SU-DHL-6 (cell line): ENCODE measurements at regions not wholly inside any gene's neighbourhood (a gene's known extent, or its start where the extent isn't known, plus 50 kb on each side); places are given as distances from the start of the nearest gene placed in this dataset.

ENCODE experiments used
- H2AFZ ChIP-seq: fragments of 200-600 bp; sonication (generic); 2 replicates; pipeline ENCODE4 v1.6.1; 2014; ENCODE audit warnings: low read depth, mild to moderate bottlenecking, moderate library complexity, mixed read lengths, antibody characterized with exemption, low read length; ENCODE audit not compliant: severe bottlenecking
- H3F3A ChIP-seq: fragments of 200-600 bp; shearing (Covaris generic); 2 replicates; pipeline ENCODE4 v1.6.0; 2016; ENCODE audit warnings: antibody characterized with exemption, mild to moderate bottlenecking; ENCODE audit not compliant: insufficient read depth
- H3K27ac ChIP-seq: fragments of 200-600 bp; sonication (generic); 2 replicates; pipeline ENCODE4 v1.5.1; 2016; ENCODE audit warnings: low read depth, mild to moderate bottlenecking, low read length, moderate library complexity, mixed read lengths
- H3K27me3 ChIP-seq: fragments of 200-600 bp; sonication (generic), shearing (Covaris generic); 2 replicates; pipeline ENCODE4 v1.6.0; 2014; ENCODE audit warnings: mild to moderate bottlenecking, low read length
- H3K36me3 ChIP-seq: fragments of 200-600 bp; sonication (generic); 2 replicates; pipeline ENCODE4 v1.6.1; 2014; ENCODE audit warnings: mild to moderate bottlenecking, low read length, mixed read lengths
- H3K4me2 ChIP-seq: fragments of 300-600, 200-600 bp; shearing (Covaris generic), sonication (generic); 2 replicates; pipeline ENCODE4 v1.6.0; 2014; ENCODE audit warnings: low read length, low read depth, mild to moderate bottlenecking; ENCODE audit not compliant: poor library complexity, severe bottlenecking
- H3K4me3 ChIP-seq: fragments of 200-600 bp; sonication (generic); 2 replicates; pipeline ENCODE4 v1.5.1; 2014; ENCODE audit warnings: antibody characterized with exemption, low read length, mild to moderate bottlenecking, mixed read lengths; ENCODE audit not compliant: insufficient read depth, poor library complexity, severe bottlenecking
- H3K79me2 ChIP-seq: fragments of 200-600 bp; sonication (generic); 2 replicates; pipeline ENCODE4 v1.6.1; 2014; ENCODE audit warnings: mild to moderate bottlenecking, low read length, moderate library complexity; ENCODE audit not compliant: insufficient read depth
- H3K9ac ChIP-seq: fragments of 200-600 bp; sonication (generic); 2 replicates; pipeline ENCODE4 v1.7.0; 2014; ENCODE audit warnings: mild to moderate bottlenecking, low read length
- H3K9me2 ChIP-seq: fragments of 200-600 bp; sonication (generic); replicated peaks from 2 replicates; pipeline ENCODE4 v1.6.1; 2014; ENCODE audit warnings: low read length; ENCODE audit not compliant: insufficient read depth
- H3K9me3 ChIP-seq: fragments of 200-600 bp; sonication (generic); 2 replicates; pipeline ENCODE4 v1.6.1; 2014; ENCODE audit warnings: low read length, mixed read lengths; ENCODE audit not compliant: insufficient read depth
- H4K20me1 ChIP-seq: fragments of 200-600 bp; sonication (generic); 2 replicates; pipeline ENCODE4 v1.6.1; 2014; ENCODE audit warnings: low read depth, mild to moderate bottlenecking, antibody characterized with exemption, low read length, moderate library complexity, mixed read lengths
- EZH2phosphoT487 ChIP-seq: fragments of 200-600 bp; sonication (generic), shearing (Covaris generic); conservative IDR thresholded peaks from 2 replicates; pipeline ENCODE4 v1.6.1; 2018; ENCODE audit warnings: mild to moderate bottlenecking, antibody characterized with exemption, low read length, moderate library complexity, mixed read lengths
- TF ChIP-seq, protein P1 (sequence below): fragments of 200-600 bp; sonication (generic); IDR thresholded peaks from one replicate; pipeline ENCODE4 v1.5.1; 2017; ENCODE audit warnings: antibody characterized with exemption, mild to moderate bottlenecking, low read length, moderate library complexity; ENCODE audit not compliant: insufficient read depth, poor library complexity, severe bottlenecking

DNA sequence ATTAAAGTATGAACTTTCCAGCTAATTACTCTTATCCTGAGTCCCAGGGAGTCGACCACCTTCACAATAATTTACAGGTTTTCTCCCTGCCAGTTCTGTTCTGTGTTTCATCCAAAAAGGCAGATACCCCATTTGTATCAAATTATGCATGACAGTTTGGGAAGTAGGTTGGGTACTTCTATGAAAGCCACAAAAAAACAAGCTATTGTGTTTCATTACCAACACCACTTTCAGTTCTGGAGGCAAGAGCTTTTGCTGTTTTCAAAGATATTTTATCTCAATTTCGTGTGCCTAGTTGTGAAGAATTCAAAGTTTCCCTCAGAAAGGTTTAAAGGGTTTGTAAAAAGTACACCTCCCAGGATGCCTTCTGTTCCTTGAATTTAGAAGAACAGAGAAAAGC lies 557.4 kb downstream of the FLRT2 start:
- Histone ChIP-seq H3K4me3 (no peak overlapping the region), H3K79me2 (no peaks in the 10 kb centered on the region), H3K9ac (no peak overlapping the region), H4K20me1 (no peaks in the 10 kb centered on the region), H3K27ac (no peak overlapping the region), H3K27me3 (no peaks in the 10 kb centered on the region), H3K9me2 (no peaks in the 10 kb centered on the region), H3K9me3 (no peaks in the 10 kb centered on the region), H3K4me2 (no peak overlapping the region), H3K36me3 (no peaks in the 10 kb centered on the region), H2AFZ (no peak overlapping the region), H3F3A (no peaks in the 10 kb centered on the region)
- TF ChIP-seq, protein P1, sequence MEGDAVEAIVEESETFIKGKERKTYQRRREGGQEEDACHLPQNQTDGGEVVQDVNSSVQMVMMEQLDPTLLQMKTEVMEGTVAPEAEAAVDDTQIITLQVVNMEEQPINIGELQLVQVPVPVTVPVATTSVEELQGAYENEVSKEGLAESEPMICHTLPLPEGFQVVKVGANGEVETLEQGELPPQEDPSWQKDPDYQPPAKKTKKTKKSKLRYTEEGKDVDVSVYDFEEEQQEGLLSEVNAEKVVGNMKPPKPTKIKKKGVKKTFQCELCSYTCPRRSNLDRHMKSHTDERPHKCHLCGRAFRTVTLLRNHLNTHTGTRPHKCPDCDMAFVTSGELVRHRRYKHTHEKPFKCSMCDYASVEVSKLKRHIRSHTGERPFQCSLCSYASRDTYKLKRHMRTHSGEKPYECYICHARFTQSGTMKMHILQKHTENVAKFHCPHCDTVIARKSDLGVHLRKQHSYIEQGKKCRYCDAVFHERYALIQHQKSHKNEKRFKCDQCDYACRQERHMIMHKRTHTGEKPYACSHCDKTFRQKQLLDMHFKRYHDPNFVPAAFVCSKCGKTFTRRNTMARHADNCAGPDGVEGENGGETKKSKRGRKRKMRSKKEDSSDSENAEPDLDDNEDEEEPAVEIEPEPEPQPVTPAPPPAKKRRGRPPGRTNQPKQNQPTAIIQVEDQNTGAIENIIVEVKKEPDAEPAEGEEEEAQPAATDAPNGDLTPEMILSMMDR: no peak
- no peak for TF ChIP-seq EZH2phosphoT487

DNA sequence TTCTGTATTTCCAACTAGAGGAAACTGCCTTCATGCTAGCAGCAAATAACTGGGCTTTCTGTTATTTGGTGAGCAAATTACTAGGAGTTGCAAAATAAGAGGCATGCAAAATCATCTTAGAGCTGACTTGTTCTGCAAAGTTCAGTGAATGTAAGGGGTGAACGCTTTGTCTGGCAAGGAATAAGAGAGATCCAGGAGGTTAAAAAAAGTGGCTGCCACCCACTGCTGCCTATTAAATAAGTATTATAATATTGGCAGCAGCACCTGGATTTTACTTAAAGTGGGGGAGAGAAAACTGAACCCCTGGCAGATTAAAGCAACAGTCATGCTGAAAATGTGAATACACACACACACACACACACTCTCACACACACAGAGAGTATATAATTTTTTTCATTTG lies 557.0 kb downstream of the FLRT2 start:
- H3K4me3 ChIP-seq: no peak overlapping the region
- H3K79me2 ChIP-seq: no peaks in the 10 kb centered on the region
- no peak overlapping the region for H3K27ac ChIP-seq
- H3F3A ChIP-seq: no peaks in the 10 kb centered on the region
- TF ChIP-seq EZH2phosphoT487: no peak
- TF ChIP-seq, protein P1: no peak
- no peak overlapping the region for H3K4me2 ChIP-seq
- H3K9me3 ChIP-seq: no peaks in the 10 kb centered on the region
- H2AFZ ChIP-seq: no peak overlapping the region
- H3K27me3 ChIP-seq: no peaks in the 10 kb centered on the region
- no peaks in the 10 kb centered on the region for H3K9me2 ChIP-seq
- no peaks in the 10 kb centered on the region for H4K20me1 ChIP-seq
- no peaks in the 10 kb centered on the region for H3K36me3 ChIP-seq
- H3K9ac ChIP-seq: no peak overlapping the region

DNA sequence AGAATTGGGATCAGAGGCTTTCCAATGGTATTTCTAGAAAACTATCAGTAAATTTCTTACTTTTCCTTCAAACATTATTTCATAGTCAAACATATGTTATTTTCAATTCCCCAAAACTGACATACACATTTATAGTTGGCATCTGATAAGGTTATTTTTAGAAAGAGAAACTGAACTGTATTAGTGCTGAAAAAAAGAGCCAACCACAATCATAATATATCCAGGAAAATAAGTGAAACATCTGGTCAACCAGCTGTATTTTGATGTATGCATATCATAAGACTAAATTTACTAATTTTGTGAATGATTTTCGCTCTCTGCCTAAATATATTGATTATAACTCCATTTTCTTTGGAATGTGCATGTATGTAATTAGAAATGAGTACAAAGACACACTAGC lies 554.2 kb downstream of the FLRT2 start:
- no peaks in the 10 kb centered on the region for H4K20me1 ChIP-seq
- no peak overlapping the region for H3K27ac ChIP-seq
- H3F3A ChIP-seq: no peaks in the 10 kb centered on the region
- H3K36me3 ChIP-seq: no peaks in the 10 kb centered on the region
- no peaks in the 10 kb centered on the region for H3K27me3 ChIP-seq
- H2AFZ ChIP-seq: no peak overlapping the region
- H3K4me3 ChIP-seq: no peak overlapping the region
- H3K9ac ChIP-seq: no peak overlapping the region
- no peak for TF ChIP-seq EZH2phosphoT487
- TF ChIP-seq, protein P1: no peak
- no peak overlapping the region for H3K4me2 ChIP-seq
- no peaks in the 10 kb centered on the region for H3K9me3 ChIP-seq
- no peaks in the 10 kb centered on the region for H3K79me2 ChIP-seq
- no peaks in the 10 kb centered on the region for H3K9me2 ChIP-seq

DNA sequence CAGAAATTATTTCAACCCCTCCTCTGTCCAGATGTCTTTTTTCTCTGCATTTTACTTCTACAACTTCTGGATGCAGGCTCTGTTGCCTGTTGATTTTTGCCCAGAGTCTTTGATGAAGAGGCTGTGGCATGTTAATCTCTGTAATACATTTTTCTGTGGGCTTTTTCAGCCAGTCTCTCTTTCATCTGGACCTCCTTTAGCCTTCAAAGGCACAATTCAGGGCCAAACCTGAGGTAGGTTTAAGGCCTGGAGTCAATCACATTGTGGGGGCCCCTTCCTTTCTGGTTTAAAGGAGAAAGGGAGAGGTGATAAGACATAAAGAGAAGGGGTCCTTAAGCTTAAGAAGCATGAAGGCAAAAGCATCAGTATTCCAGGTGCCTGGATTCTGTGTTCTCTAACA lies 553.7 kb downstream of the FLRT2 start:
- H3F3A ChIP-seq: no peaks in the 10 kb centered on the region
- no peaks in the 10 kb centered on the region for H3K27me3 ChIP-seq
- no peaks in the 10 kb centered on the region for H3K9me2 ChIP-seq
- H3K4me3 ChIP-seq: no peak overlapping the region
- no peak overlapping the region for H2AFZ ChIP-seq
- no peak overlapping the region for H3K9ac ChIP-seq
- H3K36me3 ChIP-seq: no peaks in the 10 kb centered on the region
- H3K79me2 ChIP-seq: no peaks in the 10 kb centered on the region
- no peaks in the 10 kb centered on the region for H4K20me1 ChIP-seq
- TF ChIP-seq EZH2phosphoT487: no peak
- TF ChIP-seq, protein P1: no peak
- no peak overlapping the region for H3K4me2 ChIP-seq
- H3K27ac ChIP-seq: no peak overlapping the region
- H3K9me3 ChIP-seq: no peaks in the 10 kb centered on the region
